ENCODE measurements at regions not wholly inside any gene's neighbourhood (a gene's known extent, or its start where the extent isn't known, plus 50 kb on each side); places are given as distances from the start of the nearest gene placed in this dataset.
"Not testable (repeated sequence)": the region's sequence is repeated elsewhere in the genome, so short reads cannot be mapped to it uniquely, and the experiment has no call there.

DNA sequence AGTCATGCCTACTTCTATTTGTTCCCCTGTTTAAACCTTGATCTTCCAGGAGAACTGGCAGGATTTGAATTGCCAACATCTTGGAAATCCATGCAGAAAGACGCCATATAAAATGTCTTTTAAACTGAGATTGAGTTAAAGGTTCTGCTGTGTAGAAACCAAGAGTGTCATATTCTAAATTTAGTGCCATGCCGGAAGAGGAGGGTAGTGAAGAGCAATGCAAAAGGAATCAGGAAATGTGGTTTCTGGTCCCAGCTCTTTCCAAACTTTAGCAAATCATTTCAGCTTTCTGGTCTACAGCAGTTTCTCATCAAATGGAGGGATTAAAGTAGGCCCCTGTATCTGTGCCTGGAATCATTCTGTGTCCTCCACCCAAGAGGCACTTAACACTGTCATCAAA lies 85.7 kb downstream of the BTG1 start:
- DNase-seq = no peak

DNA sequence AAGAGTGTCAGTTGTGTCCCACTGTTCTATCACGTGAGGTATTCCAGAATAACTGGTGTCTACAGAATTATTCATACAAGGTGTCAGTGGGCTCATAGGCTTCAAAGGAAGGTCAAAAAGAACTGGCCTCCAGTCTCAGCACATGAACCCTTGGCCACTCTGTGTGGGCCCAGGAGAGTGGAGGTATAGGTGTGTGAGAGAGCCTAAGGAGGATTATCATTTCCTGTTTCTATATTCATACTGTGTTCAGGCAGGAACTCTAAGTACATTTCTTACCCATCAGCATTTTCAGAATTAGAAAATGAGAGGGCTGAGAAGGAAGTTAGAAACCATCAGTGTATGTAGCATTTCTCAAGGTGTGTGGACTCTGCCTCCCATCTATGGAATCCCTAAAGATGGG lies 87.0 kb downstream of the BTG1 start:
- no peak for DNase-seq

DNA sequence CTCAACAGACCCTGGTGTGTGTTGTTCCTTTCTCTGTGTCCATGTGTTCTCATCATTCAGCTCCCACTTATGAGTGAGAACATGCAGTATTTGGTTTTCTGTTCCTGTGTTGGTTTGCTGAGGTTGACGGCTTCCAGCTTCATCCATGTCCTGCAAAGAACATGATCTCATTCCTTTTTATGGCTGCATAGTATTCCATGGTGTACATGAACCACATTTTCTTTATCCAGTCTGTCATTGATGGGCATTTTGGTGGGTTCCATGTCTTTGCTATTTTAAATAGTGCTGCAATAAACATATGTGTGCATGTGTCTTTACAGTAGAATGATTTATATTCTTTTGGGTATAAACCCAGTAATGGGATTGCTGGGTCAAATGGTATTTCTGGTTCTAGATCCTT lies 88.9 kb downstream of the BTG1 start:
- DNase-seq = not testable (repeated sequence)

DNA sequence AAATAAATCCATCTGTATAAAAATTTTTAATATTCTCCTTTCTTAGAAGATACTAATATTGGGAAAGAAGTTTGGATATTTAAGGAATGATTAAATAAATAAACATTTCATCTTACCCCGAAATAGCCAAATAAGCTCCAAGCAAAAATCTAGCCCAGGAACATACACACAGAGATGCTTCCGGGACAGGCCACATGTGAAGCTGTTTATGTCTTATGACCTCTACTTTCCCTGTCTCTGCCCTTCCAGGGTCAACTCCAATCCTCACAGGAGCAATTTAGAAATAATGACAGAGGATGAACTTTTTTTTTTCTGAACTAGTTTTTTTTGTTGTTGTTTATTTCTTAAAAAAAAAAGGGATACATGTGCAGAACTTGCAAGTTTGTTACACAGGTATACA lies 89.4 kb downstream of the BTG1 start:
- DNase-seq = no peak

DNA sequence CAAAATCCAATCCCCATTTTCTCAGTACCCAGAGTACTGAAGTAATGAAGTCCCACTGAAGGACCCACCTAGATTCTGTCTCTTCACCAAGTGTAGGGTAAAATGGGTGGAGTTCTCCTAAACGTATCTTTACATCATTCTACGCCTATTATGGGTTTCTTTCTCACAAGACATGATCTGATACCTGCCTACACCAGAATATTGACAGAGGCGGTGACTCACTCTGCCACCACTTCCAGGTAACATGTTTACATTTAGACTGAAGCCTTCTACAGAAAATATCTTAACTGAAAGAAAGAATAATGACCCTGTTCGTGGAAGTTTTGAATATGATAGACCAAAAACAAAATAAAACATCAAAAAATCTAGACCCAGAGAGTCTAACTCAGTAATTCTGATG lies 89.8 kb downstream of the BTG1 start:
- peak; percentile 60 for DNase-seq

DNA sequence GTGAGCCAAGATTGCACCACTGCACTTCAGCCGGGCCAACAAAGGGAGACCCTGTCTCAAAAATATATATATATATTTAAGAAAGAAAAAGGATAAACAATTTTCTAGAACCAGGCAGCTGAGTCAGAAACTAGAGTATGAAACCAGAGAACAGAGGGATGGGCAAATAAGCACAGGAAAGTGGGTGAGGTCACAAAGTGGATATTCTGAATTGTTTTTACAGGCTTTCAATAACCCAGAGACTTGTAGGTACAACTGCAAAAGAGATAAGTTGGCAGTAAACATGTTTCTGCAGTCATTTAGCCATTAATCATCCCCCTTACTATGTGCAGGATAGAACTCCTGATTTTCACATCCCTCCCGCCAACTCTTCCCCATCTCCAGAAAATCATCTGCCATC lies 94.2 kb downstream of the BTG1 start:
- no peak for DNase-seq

DNA sequence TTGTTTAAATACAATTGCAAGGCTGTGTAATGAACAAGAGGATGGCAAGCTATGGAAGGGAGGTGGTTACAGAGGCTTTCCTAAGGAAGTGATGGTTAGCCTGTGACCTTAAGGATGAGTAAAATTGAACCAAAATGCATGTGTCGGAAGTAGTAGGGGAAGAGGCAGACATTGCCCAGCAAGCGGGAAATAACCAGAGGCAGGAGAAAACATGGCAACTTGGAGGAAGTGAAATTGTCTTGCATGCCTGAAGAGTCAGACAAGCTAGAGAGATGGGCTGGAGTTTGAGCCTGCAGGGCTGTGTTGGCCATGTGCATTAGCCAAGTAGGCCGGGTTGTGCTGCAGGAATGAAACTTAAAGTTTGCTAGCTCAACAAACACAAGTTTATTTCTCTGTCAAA lies 96.2 kb downstream of the BTG1 start:
- no peak for DNase-seq

DNA sequence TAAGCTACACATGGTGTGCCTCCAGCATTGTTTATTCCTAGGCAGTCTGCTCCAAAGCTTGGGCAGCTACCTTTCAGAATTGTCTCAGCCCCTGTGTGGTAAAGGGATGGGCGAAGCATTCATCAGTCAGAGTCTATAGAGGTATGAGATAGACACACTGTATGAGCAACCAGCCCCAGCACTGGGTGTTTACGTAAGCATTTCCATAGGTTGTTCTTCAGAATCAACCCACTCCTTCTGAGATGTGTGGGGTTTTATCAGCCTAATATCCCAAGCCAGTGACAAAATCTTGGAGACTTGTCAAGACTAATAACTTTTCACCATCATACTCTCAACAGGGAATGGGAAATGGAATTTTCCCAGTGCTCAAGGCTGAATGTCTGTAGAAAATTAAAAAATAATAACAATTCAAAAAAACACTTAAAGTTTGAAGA lies 98.2 kb downstream of the BTG1 start:
- DNase-seq = no peak

DNA sequence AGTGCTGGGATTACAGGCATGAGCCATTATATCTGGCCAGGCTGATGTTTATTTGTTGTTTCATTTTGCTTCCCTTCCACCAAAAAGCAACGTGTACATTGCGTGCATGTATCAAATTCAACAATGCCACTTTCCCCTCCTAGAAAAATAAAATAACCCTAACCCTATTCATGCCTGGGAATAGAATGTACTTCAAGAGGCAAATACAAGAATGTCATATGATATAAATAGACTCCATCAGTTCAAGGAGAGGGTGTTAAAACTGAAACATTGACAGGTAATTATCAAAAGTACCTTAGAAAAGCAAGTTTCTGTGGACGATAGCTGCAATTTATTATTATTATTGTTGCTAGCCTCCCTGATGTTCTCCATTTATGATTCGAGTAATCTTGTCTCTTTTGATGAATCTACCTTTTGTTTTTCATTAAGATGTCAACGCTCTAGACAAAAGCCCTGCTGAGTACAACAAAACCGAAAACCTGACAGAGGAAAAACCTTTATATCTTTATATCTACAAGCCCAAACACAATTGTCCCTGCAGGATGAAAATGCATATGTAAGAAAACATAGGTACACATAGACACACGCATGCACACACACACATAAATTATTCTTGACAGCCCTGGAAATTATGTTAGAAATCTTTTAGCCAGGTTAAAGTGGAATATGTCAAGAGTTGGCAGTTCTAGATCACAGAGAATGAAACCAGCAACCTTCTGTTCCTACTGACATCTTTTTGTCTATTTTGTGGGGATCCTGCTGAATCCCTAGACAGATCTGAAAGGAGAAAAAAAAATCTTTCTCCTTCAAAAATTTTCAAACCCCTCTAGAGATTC lies 98.9 kb downstream of the BTG1 start:
- DNase-seq = no peak

DNA sequence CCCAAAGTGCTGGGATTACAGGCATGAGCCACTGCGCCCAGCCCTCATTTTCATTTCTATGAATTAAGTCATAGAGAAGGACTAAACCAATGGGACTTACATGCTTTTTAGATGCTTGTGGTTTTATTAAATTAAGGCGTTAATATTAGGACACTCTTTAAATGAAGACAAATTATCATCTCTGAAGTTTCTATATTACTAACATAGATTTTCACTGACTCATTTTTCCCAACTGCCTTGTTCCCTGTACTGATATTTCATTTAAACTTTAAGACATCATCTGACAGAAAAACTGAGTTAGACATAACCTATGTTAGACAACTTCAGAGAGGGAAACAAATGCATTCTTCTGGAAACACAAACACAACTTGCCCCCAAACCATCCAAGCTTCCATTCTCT lies 99.8 kb downstream of the BTG1 start:
- no peak for DNase-seq

DNA sequence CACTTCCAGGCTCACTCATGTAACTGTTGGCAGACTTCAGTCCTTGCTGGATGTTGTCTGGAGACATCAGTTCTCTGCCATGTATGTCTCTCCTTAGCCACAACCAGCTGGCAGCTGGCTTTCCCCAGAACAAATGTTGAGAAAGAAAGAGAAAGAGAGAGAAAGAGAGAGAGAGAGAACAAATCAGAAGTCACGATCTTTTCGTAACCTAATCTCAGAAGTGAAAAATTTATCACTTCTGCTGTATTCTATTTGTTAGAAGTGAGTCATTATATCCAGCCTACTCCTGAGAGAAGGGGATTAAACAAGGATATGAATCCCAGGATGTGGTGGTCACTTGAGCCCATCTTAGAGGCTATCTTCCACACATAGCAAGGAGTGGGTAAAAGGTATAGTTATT lies 101.2 kb downstream of the BTG1 start:
- no peak for DNase-seq

DNA sequence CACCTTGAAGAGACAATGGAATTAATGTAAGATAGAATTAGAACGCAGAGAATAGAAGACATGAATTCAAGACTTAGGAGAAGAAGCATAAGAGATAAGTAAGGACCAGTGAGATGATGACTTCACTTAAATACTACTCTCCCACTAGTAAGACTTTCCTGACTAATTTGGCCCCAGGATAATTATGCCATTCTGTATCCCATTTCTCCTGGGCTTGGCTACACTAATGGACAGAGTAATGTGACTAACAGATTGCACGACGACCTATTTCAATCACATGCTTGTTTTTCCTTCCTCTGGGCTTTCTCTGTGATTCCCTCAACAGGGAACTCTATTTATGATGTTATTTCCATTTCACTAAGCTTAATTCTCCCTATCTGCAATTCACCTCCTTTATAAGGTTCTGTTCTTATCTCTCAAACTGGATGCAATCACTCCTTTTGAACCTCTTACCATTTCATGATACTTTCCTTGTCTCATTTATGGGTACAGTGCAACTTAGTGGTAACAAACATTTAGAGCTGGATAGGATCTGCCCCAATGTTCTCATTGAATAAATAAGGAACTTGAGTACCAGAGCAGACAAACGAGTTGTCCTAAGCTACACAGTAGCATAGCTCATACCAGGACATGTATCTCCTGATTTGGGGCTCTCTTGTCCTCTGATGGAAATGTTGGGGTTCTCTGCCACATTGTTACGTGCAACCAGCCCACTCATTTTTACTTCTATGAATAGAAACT lies 102.7 kb downstream of the BTG1 start:
- peak; percentile 60 for DNase-seq

DNA sequence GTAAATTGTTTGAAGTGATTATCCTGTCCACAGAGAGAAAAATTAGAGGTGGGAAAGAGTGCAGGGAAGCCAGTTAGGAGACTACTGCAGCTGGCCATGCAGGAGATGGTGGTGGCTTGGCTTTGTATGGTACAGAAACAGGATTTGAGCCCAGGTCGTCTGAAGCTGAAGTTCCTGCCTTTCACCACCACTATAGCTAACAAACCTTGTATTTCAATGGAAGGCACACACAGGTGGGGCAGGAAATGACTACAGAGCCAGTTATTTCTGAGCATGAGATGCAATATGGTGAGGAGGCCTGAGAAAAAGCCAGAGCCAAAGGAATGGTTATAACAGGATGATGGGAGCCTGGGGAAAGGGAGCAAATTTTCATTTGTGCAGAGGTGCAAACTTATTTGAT lies 103.9 kb downstream of the BTG1 start:
- DNase-seq = peak; percentile 62

DNA sequence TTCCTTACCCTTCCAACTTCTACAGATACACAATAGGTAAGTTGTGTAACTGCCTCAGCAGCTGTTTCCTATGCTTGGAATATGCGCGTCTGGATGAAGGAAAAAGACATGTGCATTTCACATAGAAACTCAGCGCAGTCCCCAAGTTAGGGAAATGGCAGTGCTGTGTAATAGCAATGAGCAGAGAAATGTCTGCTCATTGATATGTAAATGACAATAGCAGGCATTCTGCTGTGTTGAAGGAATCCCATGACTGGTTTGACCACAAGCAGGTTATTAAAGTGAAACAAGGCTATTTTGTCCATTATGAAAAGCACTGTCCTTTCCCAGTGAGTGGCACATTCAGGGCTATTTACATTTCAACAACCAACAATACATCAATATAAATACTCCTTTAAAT lies 106.6 kb downstream of the BTG1 start:
- DNase-seq = peak; percentile 32

DNA sequence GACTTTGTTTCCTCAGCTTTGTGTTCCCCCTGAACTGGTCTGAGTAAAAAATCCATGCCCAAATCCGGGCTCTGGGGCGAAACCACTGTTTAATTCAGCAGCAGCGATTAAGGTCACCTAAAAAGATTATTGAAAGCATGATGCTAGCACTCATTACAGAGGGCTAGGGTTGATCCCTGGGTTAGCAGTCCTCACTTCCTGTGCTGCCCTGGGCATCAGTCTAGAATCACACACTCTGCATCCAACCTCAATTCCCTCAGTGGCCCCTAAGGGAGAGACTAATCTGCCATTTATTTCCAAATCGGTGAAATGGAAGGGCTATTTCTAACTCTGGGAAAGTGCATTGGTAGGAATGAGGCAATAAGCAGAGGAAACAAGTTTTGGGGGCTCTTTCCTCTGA lies 107.2 kb downstream of the BTG1 start:
- DNase-seq = peak; percentile 17

DNA sequence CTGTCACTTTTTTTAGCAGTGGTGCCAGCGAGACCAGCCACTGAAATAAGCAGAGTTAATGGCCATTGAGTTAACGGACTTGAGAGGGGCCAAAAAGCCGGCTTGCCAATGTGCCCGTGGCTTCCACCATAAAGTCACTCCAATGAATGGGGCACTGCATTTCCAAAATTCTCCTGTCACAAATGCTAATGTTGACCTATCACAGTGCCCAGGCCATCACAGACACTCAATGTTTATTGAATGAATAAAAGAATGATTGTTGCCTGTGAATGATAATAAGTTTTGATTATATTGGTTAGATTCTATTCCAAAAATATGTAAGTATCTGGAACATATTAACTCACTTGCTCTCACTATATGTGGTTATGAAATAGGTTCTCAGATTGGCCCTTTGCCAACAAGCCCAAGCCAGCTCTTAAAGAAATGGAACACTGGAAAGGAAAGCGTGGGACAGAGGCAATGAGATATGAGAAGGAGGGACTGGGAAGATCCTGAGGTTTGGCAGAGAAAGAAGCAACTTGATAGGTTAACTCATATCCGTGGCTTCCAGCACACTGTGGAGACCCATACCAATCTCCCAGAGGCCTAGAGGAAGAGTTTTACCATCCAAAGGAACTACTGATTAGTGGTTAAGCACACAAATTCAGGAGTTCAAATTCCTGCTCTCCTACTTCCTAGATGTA lies 108.7 kb downstream of the BTG1 start:
- DNase-seq = peak; percentile 39

DNA sequence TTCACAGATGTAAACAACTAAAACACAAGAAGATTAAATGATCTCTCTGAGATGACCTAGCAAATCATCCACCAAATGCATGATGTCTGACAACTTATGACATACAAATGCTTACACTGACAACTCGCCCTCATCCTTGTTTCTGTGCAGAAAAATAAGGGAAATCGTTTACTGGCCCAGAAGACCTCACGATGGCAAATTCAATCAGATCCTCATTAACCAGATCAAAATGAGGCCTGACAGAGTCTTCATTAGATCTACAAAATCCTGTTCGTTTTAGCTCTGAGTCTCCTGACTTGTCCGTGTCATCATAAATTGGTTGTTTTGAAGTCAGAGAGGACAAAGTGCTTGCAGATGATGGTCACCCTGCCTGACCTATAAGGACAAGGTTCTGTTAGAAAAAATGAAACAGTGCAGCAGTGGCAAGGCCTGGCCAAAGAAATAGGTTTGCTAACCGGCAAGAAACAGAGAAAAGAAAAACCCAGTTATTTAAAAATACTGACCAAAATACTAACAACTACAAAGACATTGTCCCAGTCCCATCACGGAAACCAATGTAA lies 109.5 kb downstream of the BTG1 start:
- no peak for DNase-seq

DNA sequence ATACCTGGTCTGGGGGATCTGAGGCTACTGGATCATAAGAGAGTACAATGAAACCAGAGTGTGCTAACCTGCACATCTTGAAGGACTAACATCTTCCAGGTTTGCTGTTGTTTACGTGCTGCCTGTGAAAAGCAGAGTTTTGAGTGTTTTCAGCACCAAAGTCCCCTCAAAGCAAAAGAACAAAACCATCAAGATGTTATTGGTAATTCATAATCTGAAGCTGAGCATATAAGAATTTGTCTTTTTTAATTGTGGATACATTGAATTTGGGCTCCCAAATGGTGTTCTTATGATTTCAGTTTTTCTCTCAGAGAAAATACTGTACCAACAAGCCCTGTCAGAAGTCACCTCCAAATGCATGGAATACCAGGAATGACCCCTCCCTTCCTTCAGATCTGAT lies 110.2 kb downstream of the BTG1 start:
- DNase-seq = peak; percentile 42

DNA sequence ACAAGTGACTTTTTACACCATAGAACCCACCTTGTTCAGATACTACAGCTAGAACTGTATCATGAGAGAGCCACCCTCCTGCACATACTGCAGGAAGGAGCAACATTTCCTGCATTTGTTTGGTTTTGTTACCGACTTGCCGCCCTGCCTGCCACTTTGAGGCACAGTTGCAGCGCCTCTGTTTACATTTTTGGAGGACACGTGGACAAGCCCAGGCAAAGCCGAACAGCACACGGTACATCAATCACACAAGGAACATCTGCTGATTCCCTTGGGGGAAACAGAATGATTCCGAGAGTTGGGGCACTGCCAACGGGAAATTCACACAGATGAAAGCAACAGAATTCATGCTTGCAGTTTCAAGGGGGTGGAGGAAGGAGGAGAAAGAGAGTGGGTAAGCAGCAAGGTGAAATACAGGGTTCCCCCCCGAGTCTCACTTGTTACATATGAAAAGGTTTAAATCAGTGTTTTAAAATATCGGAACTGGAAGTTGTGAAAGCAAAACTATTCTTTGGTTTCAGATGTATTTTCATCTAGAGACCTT lies 110.7 kb downstream of the BTG1 start:
- DNase-seq = peak; percentile 99

DNA sequence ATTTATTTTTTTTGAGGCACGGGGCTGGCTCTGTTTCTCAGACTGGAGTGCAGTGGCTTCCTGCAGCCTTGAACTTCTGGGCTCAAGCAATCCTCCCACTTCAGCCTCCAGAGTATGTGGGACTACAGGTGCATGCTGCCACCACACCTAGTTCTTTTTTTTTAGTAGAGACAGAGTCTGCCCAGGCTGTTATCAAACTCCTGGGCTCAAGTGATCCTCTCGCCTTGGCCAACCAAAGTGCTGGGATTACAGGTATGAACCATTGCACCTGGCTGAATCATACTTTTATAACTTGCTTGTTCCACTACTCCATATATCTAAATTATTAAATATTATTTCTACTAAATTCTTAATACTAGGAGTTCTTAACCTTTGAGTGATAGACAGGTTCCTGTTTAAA lies 111.6 kb downstream of the BTG1 start:
- peak; percentile 31 for DNase-seq

DNA sequence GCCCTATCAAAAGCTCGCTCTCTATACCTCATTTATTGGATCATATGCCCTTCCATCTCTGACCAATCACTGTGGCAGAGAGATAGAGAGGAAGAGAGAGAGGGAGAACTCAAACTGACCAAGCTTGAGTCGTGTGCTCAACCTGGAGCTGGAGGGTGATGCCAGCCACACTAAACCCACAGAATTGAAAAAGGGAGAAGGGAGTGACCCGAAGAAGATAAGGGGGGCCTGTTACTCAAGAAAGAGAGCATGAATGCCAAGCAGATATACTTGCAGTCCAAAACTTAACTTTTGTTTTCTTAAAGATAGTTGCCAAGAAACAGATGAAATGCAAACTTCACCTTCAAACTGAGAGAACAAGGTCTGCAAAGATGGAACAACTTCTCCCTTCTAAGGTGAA lies 112.7 kb downstream of the BTG1 start:
- DNase-seq = no peak

DNA sequence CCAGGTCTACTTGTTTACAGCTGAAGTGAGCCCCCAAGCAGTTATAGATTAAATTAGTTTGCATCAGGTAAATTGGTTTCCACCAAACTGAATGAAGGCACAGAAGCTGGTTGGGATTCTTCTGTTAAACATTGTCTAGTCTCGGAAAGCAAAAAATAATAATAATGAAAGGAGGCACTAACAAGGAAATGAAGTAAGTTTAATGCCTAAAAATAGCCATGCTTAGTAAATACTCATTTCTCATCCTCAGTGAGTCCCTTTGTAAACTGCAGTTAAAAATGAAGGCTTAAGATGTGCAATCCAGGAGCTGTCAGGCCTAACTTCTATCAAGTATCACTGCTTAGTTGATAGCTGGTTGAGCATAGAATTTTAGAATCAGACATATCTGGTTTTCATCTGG lies 113.5 kb downstream of the BTG1 start:
- no peak for DNase-seq

DNA sequence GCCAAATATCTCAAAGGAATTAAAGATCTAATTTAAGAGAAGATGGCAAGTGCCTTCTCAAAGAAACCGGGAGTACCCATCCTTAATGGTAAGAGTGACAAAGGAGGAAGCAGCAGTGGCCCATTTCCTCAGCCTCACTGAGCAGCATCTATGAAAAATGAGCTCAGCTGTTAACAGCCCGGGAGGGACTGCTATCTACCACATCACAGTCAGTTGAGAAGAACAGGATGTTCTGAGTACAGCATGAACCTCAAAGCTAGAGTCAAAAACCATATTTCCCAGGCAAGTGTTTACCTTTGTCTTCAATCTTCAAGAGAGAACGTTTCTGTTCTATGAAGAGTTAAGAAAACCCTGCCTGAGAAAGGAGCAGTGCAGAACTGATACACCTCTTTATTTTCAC lies 115.0 kb downstream of the BTG1 start:
- peak; percentile 69 for DNase-seq
